ENCODE measurements at regions not wholly inside any gene's neighbourhood (a gene's known extent, or its start where the extent isn't known, plus 50 kb on each side); places are given as distances from the start of the nearest gene placed in this dataset.

- DNase-seq (ENCODE audit: insufficient read length, low spot score): no peak
- FAIRE-seq: no peak
- TF ChIP-seq POLR2A (IDR thresholded peaks at IDR 0.05; ENCODE audit: low read depth, low read length): no peak
These were observed 51.7 kb upstream of the RPL38 start for GRCh38 chr17:74151551-74152315.

GRCh38 chr17:74152591-74153455 lies 50.7 kb upstream of the RPL38 start:
- FAIRE-seq (no peak), DNase-seq (ENCODE audit: insufficient read length, low spot score) (no peak)
- no peak for TF ChIP-seq POLR2A (IDR thresholded peaks at IDR 0.05; ENCODE audit: low read depth, low read length)

- FAIRE-seq (no peak), DNase-seq (ENCODE audit: insufficient read length, low spot score) (no peak)
- TF ChIP-seq POLR2A (IDR thresholded peaks at IDR 0.05; ENCODE audit: low read depth, low read length): no peak
These were observed 50.0 kb upstream of the RPL38 start for GRCh38 chr17:74153456-74153810.
